Astrocyte (in vitro differentiated cells and primary cell): ENCODE measurements at regions not wholly inside any gene's neighbourhood (a gene's known extent, or its start where the extent isn't known, plus 50 kb on each side); places are given as distances from the start of the nearest gene placed in this dataset.

Experiments
- CTCF ChIP-seq: IDR thresholded peaks from 2 replicates; pipeline ENCODE4 v1.5.1; 2011; ENCODE audit warnings: low read depth, mild to moderate bottlenecking, inconsistent platforms, low read length, moderate library complexity; ENCODE audit not compliant: insufficient read depth
- EZH2 ChIP-seq: IDR thresholded peaks from 2 replicates; pipeline ENCODE4 v1.6.1; 2012; ENCODE audit warnings: mild to moderate bottlenecking, low read length, inconsistent platforms; ENCODE audit not compliant: insufficient read depth

GRCh38 chr10:124229201-124229988 is 136.0 kb upstream of the CHST15 start:
- TF ChIP-seq CTCF, result no peak
- TF ChIP-seq EZH2, result no peak
